ENCODE measurements at regions not wholly inside any gene's neighbourhood (a gene's known extent, or its start where the extent isn't known, plus 50 kb on each side); places are given as distances from the start of the nearest gene placed in this dataset.

DNA sequence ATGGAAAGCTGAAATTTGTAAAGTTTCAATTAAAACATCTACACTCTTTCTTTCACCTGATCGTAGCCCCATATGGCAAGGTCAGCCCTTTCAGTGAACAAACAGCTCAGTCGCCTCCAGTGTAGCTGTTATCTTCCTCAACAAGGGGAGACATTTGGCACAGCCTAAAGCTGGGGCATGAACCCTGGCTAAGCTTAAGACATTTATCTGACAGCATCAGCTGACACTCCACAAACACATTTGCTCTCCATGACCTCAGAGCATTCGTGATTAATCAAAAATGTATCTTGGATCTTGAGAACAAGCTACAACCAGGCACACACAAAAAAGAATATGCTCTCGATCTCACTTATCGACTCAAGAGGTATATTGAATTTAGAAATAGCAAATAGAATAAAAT, 67.3 kb downstream of the POU5F2 start:
- no peak for TF ChIP-seq EZH2 (IDR thresholded peaks at IDR 0.05; ENCODE audit: borderline replicate concordance, low read depth, low read length, severe bottlenecking)
- TF ChIP-seq, protein P1, sequence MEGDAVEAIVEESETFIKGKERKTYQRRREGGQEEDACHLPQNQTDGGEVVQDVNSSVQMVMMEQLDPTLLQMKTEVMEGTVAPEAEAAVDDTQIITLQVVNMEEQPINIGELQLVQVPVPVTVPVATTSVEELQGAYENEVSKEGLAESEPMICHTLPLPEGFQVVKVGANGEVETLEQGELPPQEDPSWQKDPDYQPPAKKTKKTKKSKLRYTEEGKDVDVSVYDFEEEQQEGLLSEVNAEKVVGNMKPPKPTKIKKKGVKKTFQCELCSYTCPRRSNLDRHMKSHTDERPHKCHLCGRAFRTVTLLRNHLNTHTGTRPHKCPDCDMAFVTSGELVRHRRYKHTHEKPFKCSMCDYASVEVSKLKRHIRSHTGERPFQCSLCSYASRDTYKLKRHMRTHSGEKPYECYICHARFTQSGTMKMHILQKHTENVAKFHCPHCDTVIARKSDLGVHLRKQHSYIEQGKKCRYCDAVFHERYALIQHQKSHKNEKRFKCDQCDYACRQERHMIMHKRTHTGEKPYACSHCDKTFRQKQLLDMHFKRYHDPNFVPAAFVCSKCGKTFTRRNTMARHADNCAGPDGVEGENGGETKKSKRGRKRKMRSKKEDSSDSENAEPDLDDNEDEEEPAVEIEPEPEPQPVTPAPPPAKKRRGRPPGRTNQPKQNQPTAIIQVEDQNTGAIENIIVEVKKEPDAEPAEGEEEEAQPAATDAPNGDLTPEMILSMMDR (IDR thresholded peaks at IDR 0.05; ENCODE audit: borderline replicate concordance, extremely low read depth, low read length, poor library complexity, severe bottlenecking), result no peak
- no peaks in the 10 kb centered on the region for H3K79me2 ChIP-seq (ENCODE audit: insufficient read depth, low read length)
- no peaks in the 10 kb centered on the region for H3K27me3 ChIP-seq (ENCODE audit: insufficient read depth, low read length, poor library complexity)
- no peak overlapping the region for H3K27ac ChIP-seq (ENCODE audit: low read length)
- ATAC-seq (ENCODE audit: insufficient read depth, low read depth) (no peak), DNase-seq (no peak)
- no peak overlapping the region for H3K4me3 ChIP-seq (ENCODE audit: low read depth in 1 of 2, low read length in 2 of 2)
- H3K9me3 ChIP-seq (ENCODE audit: insufficient read depth, low read length, severe bottlenecking), result no peaks in the 10 kb centered on the region
- no peak overlapping the region for H2AFZ ChIP-seq (ENCODE audit: low read depth, low read length)
- H3K4me2 ChIP-seq (ENCODE audit: insufficient read depth, low read length), result no peak overlapping the region
- H4K20me1 ChIP-seq (ENCODE audit: insufficient read depth, low read length), result no peaks in the 10 kb centered on the region
- no peaks in the 10 kb centered on the region for H3K4me1 ChIP-seq (ENCODE audit: insufficient read depth, low read length)
- H3K36me3 ChIP-seq (ENCODE audit: insufficient read depth, low read length), result no peaks in the 10 kb centered on the region
- no peak overlapping the region for H3K9ac ChIP-seq (ENCODE audit: low read depth, low read length)

DNA sequence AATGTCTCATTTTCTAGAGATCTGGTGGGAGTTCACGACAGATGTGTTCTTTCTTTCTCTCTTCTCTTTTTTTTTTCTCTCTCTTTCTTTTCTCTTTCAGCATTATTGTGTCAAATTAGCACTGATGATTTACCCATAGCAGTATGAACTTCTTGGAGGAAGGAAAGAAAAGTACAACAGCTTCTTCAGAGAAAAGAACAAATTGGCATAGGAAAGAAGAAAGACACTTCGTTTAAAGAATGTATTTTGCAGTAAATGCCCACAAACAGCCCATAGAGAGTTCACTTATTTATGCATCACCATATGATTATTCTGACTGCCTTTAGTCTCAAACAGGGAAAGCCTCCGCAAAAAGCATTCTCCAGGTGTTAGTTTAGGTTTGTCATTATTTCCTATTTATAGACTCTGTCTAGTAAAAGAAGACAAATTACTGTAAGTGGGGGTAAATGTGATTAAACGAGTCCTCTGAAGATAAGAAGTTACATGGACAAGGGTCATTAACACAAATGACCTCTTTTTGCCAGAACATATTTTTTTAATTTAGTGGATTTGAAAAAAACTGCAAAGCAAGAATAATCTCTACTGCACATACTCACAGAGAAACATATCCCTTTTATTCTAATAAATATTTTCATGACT, 68.0 kb downstream of the POU5F2 start:
- TF ChIP-seq, protein P1 (IDR thresholded peaks at IDR 0.05; ENCODE audit: borderline replicate concordance, extremely low read depth, low read length, poor library complexity, severe bottlenecking), result no peak
- TF ChIP-seq EZH2 (IDR thresholded peaks at IDR 0.05; ENCODE audit: borderline replicate concordance, low read depth, low read length, severe bottlenecking), result no peak
- H3K9ac ChIP-seq (ENCODE audit: low read depth, low read length), result no peak overlapping the region
- H3K4me1 ChIP-seq (ENCODE audit: insufficient read depth, low read length), result no peaks in the 10 kb centered on the region
- no peaks in the 10 kb centered on the region for H3K27me3 ChIP-seq (ENCODE audit: insufficient read depth, low read length, poor library complexity)
- H3K79me2 ChIP-seq (ENCODE audit: insufficient read depth, low read length), result no peaks in the 10 kb centered on the region
- H3K27ac ChIP-seq (ENCODE audit: low read length), result no peak overlapping the region
- no peak overlapping the region for H2AFZ ChIP-seq (ENCODE audit: low read depth, low read length)
- H3K9me3 ChIP-seq (ENCODE audit: insufficient read depth, low read length, severe bottlenecking), result no peaks in the 10 kb centered on the region
- no peak for ATAC-seq (ENCODE audit: insufficient read depth, low read depth)
- no peaks in the 10 kb centered on the region for H4K20me1 ChIP-seq (ENCODE audit: insufficient read depth, low read length)
- no peak overlapping the region for H3K4me2 ChIP-seq (ENCODE audit: insufficient read depth, low read length)
- DNase-seq, result no peak
- H3K4me3 ChIP-seq (ENCODE audit: low read depth in 1 of 2, low read length in 2 of 2), result no peak overlapping the region
- no peaks in the 10 kb centered on the region for H3K36me3 ChIP-seq (ENCODE audit: insufficient read depth, low read length)

DNA sequence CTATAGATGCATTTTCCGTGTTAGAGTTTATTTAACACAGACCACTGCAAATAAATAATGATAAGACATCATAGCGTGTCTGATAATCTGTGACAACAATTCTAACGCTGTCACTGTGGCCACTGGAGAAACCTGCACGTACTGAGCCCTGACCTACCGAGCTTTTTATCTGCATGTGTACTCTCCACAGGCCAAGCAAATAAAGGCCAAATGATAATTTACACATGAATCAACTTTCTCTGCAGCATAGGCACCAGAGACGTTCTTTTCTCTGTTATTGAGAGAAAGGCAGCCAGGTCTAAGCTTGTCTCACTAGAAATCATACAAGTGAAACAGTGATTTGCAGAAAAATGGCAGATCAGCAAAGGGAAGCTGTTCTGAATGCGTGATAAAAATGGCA, 75.8 kb downstream of the POU5F2 start:
- no peaks in the 10 kb centered on the region for H3K79me2 ChIP-seq (ENCODE audit: insufficient read depth, low read length)
- H3K4me3 ChIP-seq (ENCODE audit: low read depth in 1 of 2, low read length in 2 of 2), result no peak overlapping the region
- H3K27me3 ChIP-seq (ENCODE audit: insufficient read depth, low read length, poor library complexity), result no peaks in the 10 kb centered on the region
- no peak overlapping the region for H3K9ac ChIP-seq (ENCODE audit: low read depth, low read length)
- no peak overlapping the region for H2AFZ ChIP-seq (ENCODE audit: low read depth, low read length)
- TF ChIP-seq, protein P1 (IDR thresholded peaks at IDR 0.05; ENCODE audit: borderline replicate concordance, extremely low read depth, low read length, poor library complexity, severe bottlenecking), result no peak
- no peak for TF ChIP-seq EZH2 (IDR thresholded peaks at IDR 0.05; ENCODE audit: borderline replicate concordance, low read depth, low read length, severe bottlenecking)
- no peak overlapping the region for H3K27ac ChIP-seq (ENCODE audit: low read length)
- no peaks in the 10 kb centered on the region for H3K36me3 ChIP-seq (ENCODE audit: insufficient read depth, low read length)
- H3K9me3 ChIP-seq (ENCODE audit: insufficient read depth, low read length, severe bottlenecking), result no peaks in the 10 kb centered on the region
- no peak overlapping the region for H3K4me2 ChIP-seq (ENCODE audit: insufficient read depth, low read length)
- DNase-seq (no peak), ATAC-seq (ENCODE audit: insufficient read depth, low read depth) (no peak)
- H4K20me1 ChIP-seq (ENCODE audit: insufficient read depth, low read length), result no peaks in the 10 kb centered on the region
- H3K4me1 ChIP-seq (ENCODE audit: insufficient read depth, low read length), result no peaks in the 10 kb centered on the region

All from DND-41 (cell line).